Hematopoietic multipotent progenitor cell treated with erythropoietin and hydrocortisone succinate and interleukin-3 and kit ligand, for 6 days (in vitro differentiated cells): ENCODE measurements at regions not wholly inside any gene's neighbourhood (a gene's known extent, or its start where the extent isn't known, plus 50 kb on each side); places are given as distances from the start of the nearest gene placed in this dataset.

Experiments
- DNase-seq: peaks from one replicate; pipeline ENCODE4 v3.0.0-alpha.2; 2015

GRCh38 chr15:69798481-69799250 is 299.1 kb downstream of the TLE3 start:
- DNase-seq = no peak

GRCh38 chr15:69801144-69801543 is 296.6 kb downstream of the TLE3 start:
- no peak for DNase-seq

GRCh38 chr15:69802432-69802831 is 295.3 kb downstream of the TLE3 start:
- DNase-seq = no peak

- DNase-seq = peak; percentile 15
Observed at GRCh38 chr15:69804786-69805185, 292.9 kb downstream of the TLE3 start.

- no peak for DNase-seq
Observed at GRCh38 chr15:69805248-69805953, 292.3 kb downstream of the TLE3 start.

- DNase-seq = peak; percentile 6
Observed at GRCh38 chr15:69806287-69806915, 291.3 kb downstream of the TLE3 start.

- no peak for DNase-seq
Observed at GRCh38 chr15:69807721-69808120, 290.0 kb downstream of the TLE3 start.

GRCh38 chr15:69808756-69809155 is 289.0 kb downstream of the TLE3 start:
- no peak for DNase-seq

GRCh38 chr15:69809421-69809820 is 288.3 kb downstream of the TLE3 start:
- no peak for DNase-seq

GRCh38 chr15:69810431-69811354 is 287.0 kb downstream of the TLE3 start:
- no peak for DNase-seq

- DNase-seq = no peak
Observed at GRCh38 chr15:69812861-69813261, 284.9 kb downstream of the TLE3 start.

GRCh38 chr15:69813881-69814280 is 283.8 kb downstream of the TLE3 start:
- no peak for DNase-seq

- DNase-seq = no peak
Observed at GRCh38 chr15:69814932-69815331, 282.8 kb downstream of the TLE3 start.

- DNase-seq = no peak
Observed at GRCh38 chr15:69815793-69816192, 281.9 kb downstream of the TLE3 start.

GRCh38 chr15:69816522-69816921 is 281.2 kb downstream of the TLE3 start:
- DNase-seq = no peak

GRCh38 chr15:69818529-69818928 is 279.2 kb downstream of the TLE3 start:
- DNase-seq = no peak

GRCh38 chr15:69819371-69819770 is 278.3 kb downstream of the TLE3 start:
- DNase-seq = no peak

GRCh38 chr15:69820819-69821218 is 276.9 kb downstream of the TLE3 start:
- DNase-seq = no peak

- peak; percentile 7 for DNase-seq
Observed at GRCh38 chr15:69823223-69823907, 274.4 kb downstream of the TLE3 start.

GRCh38 chr15:69824075-69824876 is 273.4 kb downstream of the TLE3 start:
- no peak for DNase-seq

- no peak for DNase-seq
Observed at GRCh38 chr15:69824877-69825406, 272.8 kb downstream of the TLE3 start.
